Ishikawa (cell line): ENCODE measurements at regions not wholly inside any gene's neighbourhood (a gene's known extent, or its start where the extent isn't known, plus 50 kb on each side); places are given as distances from the start of the nearest gene placed in this dataset.

Source experiments
- CREB1 ChIP-seq: IDR thresholded peaks from 2 replicates; pipeline ENCODE4 v1.6.1; 2012; ENCODE audit warnings: low read depth
- REST ChIP-seq: IDR thresholded peaks from 2 replicates; pipeline ENCODE4 v1.6.1; 2012; ENCODE audit warnings: low read depth, mild to moderate bottlenecking
- TCF12 ChIP-seq: IDR thresholded peaks from 2 replicates; pipeline ENCODE4 v1.6.1; 2012; ENCODE audit warnings: low read depth
- ZBTB7A ChIP-seq: IDR thresholded peaks from 2 replicates; pipeline ENCODE4 v1.6.1; 2012; ENCODE audit warnings: low read depth

GRCh38 chr2:34387536-34387935, 788.4 kb upstream of the FAM98A start:
- TF ChIP-seq CREB1: no peak
- no peak for TF ChIP-seq REST
- TF ChIP-seq TCF12: no peak
- TF ChIP-seq ZBTB7A: no peak
